Fibroblast of villous mesenchyme (primary cell): ENCODE measurements at regions not wholly inside any gene's neighbourhood (a gene's known extent, or its start where the extent isn't known, plus 50 kb on each side); places are given as distances from the start of the nearest gene placed in this dataset.

Source experiments
- DNase-seq: peaks from one replicate; pipeline ENCODE4 v3.0.0-alpha.2; 2010; ENCODE audit warnings: low read depth
- H3K4me3 ChIP-seq: 2 replicates; pipeline ENCODE4 v1.5.1; 2011; ENCODE audit warnings: low read depth, mild to moderate bottlenecking, low read length
- CTCF ChIP-seq: IDR thresholded peaks from 2 replicates; pipeline ENCODE4 v1.5.1; 2012; ENCODE audit warnings: low read depth, mild to moderate bottlenecking, low read length; ENCODE audit not compliant: insufficient read depth

DNA sequence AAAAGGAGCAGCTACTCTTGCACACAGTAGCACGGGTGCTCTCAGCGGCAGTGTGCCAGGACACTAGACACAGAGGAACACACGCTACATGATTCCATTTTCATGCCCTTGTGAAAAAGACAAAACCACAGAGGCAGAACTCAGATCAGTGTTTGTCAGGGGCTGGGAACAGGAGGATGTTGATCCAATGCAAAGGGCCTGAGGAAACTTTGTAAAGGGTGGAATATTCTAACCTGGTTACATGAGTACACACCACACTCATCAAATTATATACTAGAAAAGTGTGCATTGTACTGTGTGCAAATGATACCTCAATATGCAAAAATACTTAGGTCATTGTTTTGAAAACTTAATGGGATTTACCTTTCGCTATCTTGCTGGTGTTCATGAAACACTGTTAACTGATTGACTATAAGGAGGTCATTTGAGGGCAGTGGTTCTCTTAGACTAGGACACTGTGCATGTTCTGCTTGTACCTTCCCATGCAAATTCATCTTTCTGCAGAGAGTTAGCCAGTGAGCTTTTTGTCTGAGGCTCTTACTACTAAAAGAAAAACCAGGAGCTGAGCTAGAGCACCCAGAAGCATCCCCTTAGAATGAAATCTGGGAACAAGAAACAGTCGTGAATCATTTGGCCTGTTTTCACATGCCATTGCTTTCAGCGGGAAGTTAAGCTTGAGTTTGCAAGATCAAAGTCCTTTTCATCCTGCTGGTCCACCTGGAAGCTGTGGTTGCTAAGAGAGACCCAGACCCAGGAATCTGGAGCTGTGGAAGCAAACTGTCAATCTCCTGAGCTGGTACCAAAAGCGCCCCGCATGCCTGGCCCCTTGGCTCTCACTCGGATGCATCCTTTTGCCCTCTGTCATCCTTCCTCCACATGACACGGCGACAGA is 204.8 kb downstream of the TTLL2 start:
- DNase-seq = no peak
- no peak for TF ChIP-seq CTCF
- H3K4me3 ChIP-seq = no peak overlapping the region

DNA sequence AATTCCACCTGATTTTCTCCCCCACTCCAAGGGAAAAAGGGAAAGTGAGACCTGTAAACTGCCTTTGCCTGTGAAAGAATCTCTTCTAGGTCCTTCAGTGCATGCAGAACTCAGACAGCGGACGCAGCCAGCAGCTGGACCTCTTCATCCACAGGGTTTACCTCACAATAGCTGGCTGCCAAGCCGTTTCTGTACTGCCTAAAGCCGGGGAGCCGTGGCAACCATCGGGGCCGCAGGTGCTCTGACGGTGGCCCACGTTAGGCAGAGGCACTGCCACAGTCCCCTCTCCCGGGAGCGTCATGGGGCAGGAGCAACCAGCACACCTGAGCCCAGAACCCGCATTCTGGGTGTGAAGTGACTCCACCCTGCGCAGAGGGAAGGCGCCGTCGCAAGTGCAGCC is 206.1 kb downstream of the TTLL2 start:
- DNase-seq = no peak
- no peak overlapping the region for H3K4me3 ChIP-seq
- TF ChIP-seq CTCF = no peak

- no peak overlapping the region for H3K4me3 ChIP-seq
- no peak for DNase-seq
- TF ChIP-seq CTCF = no peak
Measured at GRCh38 chr6:167532410-167533288, 207.8 kb downstream of the TTLL2 start.

- no peak overlapping the region for H3K4me3 ChIP-seq
- no peak for DNase-seq
- no peak for TF ChIP-seq CTCF
Measured at GRCh38 chr6:167533851-167534250, 209.0 kb downstream of the TTLL2 start.

DNA sequence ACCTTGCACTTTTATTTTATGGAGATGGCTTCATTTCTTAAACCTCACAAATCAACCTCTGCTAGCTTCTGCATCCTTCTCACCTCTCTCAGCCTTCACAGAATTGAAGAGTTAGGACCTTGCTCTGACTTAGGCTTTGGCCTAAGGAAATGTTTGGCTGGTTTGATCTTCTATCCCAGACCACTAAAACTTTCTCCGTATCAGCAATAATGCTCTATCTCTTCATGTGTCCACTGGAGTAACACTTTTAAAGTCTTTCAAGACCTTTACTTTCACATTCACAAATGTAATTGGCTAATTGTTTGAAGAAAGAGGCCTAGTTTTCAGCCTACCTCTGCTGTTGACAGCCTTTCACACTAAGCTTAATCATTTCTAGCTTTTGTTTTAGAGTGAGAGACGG is 212.9 kb downstream of the TTLL2 start:
- DNase-seq = no peak
- no peak for TF ChIP-seq CTCF
- H3K4me3 ChIP-seq = no peak overlapping the region

- TF ChIP-seq CTCF = no peak
- H3K4me3 ChIP-seq = no peak overlapping the region
- no peak for DNase-seq
Measured at GRCh38 chr6:167538746-167539145, 213.9 kb downstream of the TTLL2 start.
